ENCODE measurements at regions not wholly inside any gene's neighbourhood (a gene's known extent, or its start where the extent isn't known, plus 50 kb on each side); places are given as distances from the start of the nearest gene placed in this dataset.

GRCh38 chr1:29461115-29461739 is 224.9 kb downstream of the PTPRU start:
- CTCF ChIA-PET = no interaction called here
- Histone ChIP-seq H3K27ac (ENCODE audit: control insufficient read depth, insufficient read depth) (no peak overlapping the region), H3K4me2 (ENCODE audit: control insufficient read depth, insufficient read depth) (no peak overlapping the region), H3K4me1 (ENCODE audit: control insufficient read depth, insufficient read depth, low read length) (no peaks in the 10 kb centered on the region), H3K9ac (ENCODE audit: control insufficient read depth, insufficient read depth, low read length) (no peak overlapping the region), H4K20me1 (ENCODE audit: control insufficient read depth, insufficient read depth) (no peaks in the 10 kb centered on the region), H3K4me3 (no peak overlapping the region), H3K79me2 (ENCODE audit: control insufficient read depth, insufficient read depth, low read length) (no peaks in the 10 kb centered on the region), H3K27me3 (replicated peaks in 1 of 2; ENCODE audit: control insufficient read depth in 2 of 2, insufficient read depth in 2 of 2, low read length in 1 of 2) (no peaks in the 10 kb centered on the region; a peak in 2 of 4 replicates), H2AFZ (ENCODE audit: control insufficient read depth, low read depth, low read length) (no peak overlapping the region), H3K9me3 (replicated peaks; ENCODE audit: control insufficient read depth, insufficient read depth, low read length) (no peaks in the 10 kb centered on the region; the same call in 2 of the 3 replicates), H3K36me3 (ENCODE audit: control insufficient read depth in 2 of 2, insufficient read depth in 2 of 2, low read length in 1 of 2) (no peaks in the 10 kb centered on the region)
- intact Hi-C loops (cut with micrococcal nuclease; ENCODE audit: unreplicated experiment) (no loop called here), in situ Hi-C loops (cut with MboI) (no loop called here)
- no peak for TF ChIP-seq NBN (IDR thresholded peaks at IDR 0.05)
- no peak for TF ChIP-seq SREBF1 (IDR thresholded peaks at IDR 0.05; ENCODE audit: low read length)
- TF ChIP-seq MEF2B (IDR thresholded peaks at IDR 0.05; ENCODE audit: partially characterized antibody, poor library complexity, severe bottlenecking) = no peak
- TF ChIP-seq ZNF24 (IDR thresholded peaks at IDR 0.05) = no peak
- no peak for TF ChIP-seq SMAD5 (IDR thresholded peaks at IDR 0.05; ENCODE audit: low read depth)
- TF ChIP-seq EED (IDR thresholded peaks at IDR 0.05; ENCODE audit: low read depth) = no peak
- no peak for TF ChIP-seq USF1 (IDR thresholded peaks at IDR 0.05; ENCODE audit: borderline replicate concordance, extremely low read length, insufficient read depth, low read depth, low read length)
- no peak for TF ChIP-seq SMC3 (IDR thresholded peaks at IDR 0.05; ENCODE audit: borderline replicate concordance, low read length)
- no peak for TF ChIP-seq RFX5 (IDR thresholded peaks at IDR 0.05; ENCODE audit: low read depth, low read length)
- no peak for ATAC-seq
- SMC1A ChIA-PET (ENCODE audit: uncharacterized antibody, unreplicated experiment) = no interaction called here
- POLR2A ChIA-PET = no interaction called here
- no peak for DNase-seq (ENCODE audit: low read depth, low spot score)
- BruUV-seq (replicated peaks) = no TSS peak
- FAIRE-seq = no peak
- WGBS (ENCODE audit: insufficient coverage, insufficient replicate concordance, low lambda C conversion rate, missing lambda C conversion rate) = 11% methylated on average over 7 of the region's 7 CpGs
- RAD21 ChIA-PET (ENCODE audit: unreplicated experiment) = no interaction called here

GRCh38 chr1:29460694-29461093 is 224.4 kb downstream of the PTPRU start:
- ChIA-PET RAD21 (ENCODE audit: unreplicated experiment) (no interaction called here), CTCF (no interaction called here), POLR2A (no interaction called here), SMC1A (ENCODE audit: uncharacterized antibody, unreplicated experiment) (no interaction called here)
- BruUV-seq (replicated peaks) = no TSS peak
- FAIRE-seq (no peak), DNase-seq (ENCODE audit: low read depth, low spot score) (no peak), ATAC-seq (no peak)
- no peak overlapping the region for H3K4me2 ChIP-seq (ENCODE audit: control insufficient read depth, insufficient read depth)
- H3K4me3 ChIP-seq = no peak overlapping the region
- no peaks in the 10 kb centered on the region for H4K20me1 ChIP-seq (ENCODE audit: control insufficient read depth, insufficient read depth)
- in situ Hi-C loops (cut with MboI) = no loop called here
- H3K36me3 ChIP-seq (ENCODE audit: control insufficient read depth in 2 of 2, insufficient read depth in 2 of 2, low read length in 1 of 2) = no peaks in the 10 kb centered on the region
- H2AFZ ChIP-seq (ENCODE audit: control insufficient read depth, low read depth, low read length) = no peak overlapping the region
- no peaks in the 10 kb centered on the region for H3K79me2 ChIP-seq (ENCODE audit: control insufficient read depth, insufficient read depth, low read length)
- H3K27ac ChIP-seq (ENCODE audit: control insufficient read depth, insufficient read depth) = no peak overlapping the region
- no peak for TF ChIP-seq KDM1A (IDR thresholded peaks at IDR 0.05; ENCODE audit: borderline replicate concordance)
- H3K9me3 ChIP-seq (replicated peaks; ENCODE audit: control insufficient read depth, insufficient read depth, low read length) = no peaks in the 10 kb centered on the region; the same call in 2 of the 3 replicates
- intact Hi-C loops (cut with micrococcal nuclease; ENCODE audit: unreplicated experiment) = no loop called here
- no peaks in the 10 kb centered on the region; a peak in 2 of 4 replicates for H3K27me3 ChIP-seq (replicated peaks in 1 of 2; ENCODE audit: control insufficient read depth in 2 of 2, insufficient read depth in 2 of 2, low read length in 1 of 2)
- no peak overlapping the region for H3K9ac ChIP-seq (ENCODE audit: control insufficient read depth, insufficient read depth, low read length)
- no peaks in the 10 kb centered on the region for H3K4me1 ChIP-seq (ENCODE audit: control insufficient read depth, insufficient read depth, low read length)
